ENCODE measurements at regions not wholly inside any gene's neighbourhood (a gene's known extent, or its start where the extent isn't known, plus 50 kb on each side); places are given as distances from the start of the nearest gene placed in this dataset.
A peak's percentile ranks its signal among the peaks of the same experiment; 100 is the strongest.

DNA sequence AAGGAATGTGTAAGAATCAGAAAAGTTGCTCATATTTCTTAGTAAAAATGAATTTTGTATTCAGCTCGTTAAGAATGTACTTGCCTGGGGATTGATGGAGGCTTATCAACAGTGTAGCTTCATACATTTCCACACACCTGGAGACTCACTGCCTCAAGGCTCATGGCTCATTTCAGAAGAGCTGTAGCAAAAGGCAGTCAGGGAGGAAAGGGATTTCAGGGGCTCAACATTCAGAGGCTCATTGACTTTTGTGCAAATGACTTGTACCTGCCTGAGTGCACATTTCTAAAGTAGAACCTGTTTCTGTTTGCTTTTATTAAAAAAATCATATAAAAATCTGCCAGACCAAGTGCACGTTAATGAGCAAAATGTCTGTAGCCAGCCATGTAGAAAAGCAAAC lies 304.4 kb downstream of the KCNS3 start:
- no peaks in the 10 kb centered on the region for H3K4me1 Mint-ChIP-seq

DNA sequence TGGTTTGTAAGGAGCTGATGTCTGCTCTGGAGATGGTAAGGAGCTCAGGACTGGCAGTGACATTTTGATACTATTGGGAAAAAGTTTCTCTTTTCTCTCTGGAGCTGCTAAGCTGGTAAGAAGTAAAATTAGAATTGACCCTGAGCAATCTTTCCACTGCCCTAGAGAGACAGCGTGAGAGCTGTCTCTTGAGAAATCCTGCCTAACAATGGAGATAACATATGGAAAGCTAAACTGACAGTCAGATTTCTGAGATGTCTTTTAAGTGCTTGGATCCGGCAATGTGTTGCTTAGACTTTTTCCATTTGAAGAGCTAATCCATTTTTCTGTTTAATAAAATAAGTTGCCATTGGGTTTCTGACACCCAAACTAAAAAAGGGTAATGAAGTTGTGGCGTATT lies 302.4 kb downstream of the KCNS3 start:
- Mint-ChIP-seq H3K4me3 (no peak overlapping the region), H3K36me3 (no peaks in the 10 kb centered on the region), H3K4me1 (no peaks in the 10 kb centered on the region), H3K9me3 (no peaks in the 10 kb centered on the region), H3K27ac (no peak overlapping the region), H3K27me3 (peaks cover 10 to 28% (median 11%) of the 10 kb centered on the region in 5 donors)
- no peak for ATAC-seq
- no peak for DNase-seq
- POLR2A ChIA-PET: no interaction called here

More for the DNA sequence above, 304.4 kb downstream of the KCNS3 start:
- ATAC-seq (no peak), DNase-seq (no peak)
- peaks cover 10 to 37% (median 18%) of the 10 kb centered on the region in 5 donors for H3K27me3 Mint-ChIP-seq
- H3K36me3 Mint-ChIP-seq: no peaks in the 10 kb centered on the region
- POLR2A ChIA-PET: no interaction called here
- H3K27ac Mint-ChIP-seq: no peak overlapping the region
- no peaks in the 10 kb centered on the region for H3K9me3 Mint-ChIP-seq
- H3K4me3 Mint-ChIP-seq: no peak overlapping the region

DNA sequence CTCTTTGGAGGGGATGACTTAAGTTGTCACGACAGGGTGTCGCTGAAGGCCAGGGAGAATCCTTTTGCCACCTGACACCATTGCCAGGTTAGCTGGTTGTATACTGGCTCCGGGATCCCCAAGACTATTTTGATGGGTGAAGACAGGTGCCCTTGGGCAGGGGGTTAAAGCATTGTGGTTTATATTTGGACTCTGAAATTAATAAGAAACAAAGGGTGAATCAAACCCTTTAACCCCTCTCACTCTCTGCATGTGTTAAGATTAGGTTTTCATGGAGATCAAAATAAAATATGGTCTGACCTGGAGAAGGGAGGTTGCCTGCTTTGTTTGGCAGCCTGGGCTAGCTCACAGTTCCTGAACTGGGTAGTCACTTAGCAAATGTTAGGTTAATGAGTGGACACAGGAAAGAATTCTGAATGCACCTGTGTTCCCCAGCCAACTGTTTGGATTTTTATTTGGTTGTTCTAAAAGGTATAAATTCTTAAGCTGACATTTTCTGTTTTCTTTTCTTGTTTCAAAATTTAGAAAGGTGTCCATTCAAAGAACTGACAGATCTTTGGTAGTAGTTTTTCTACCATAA lies 301.7 kb downstream of the KCNS3 start:
- POLR2A ChIA-PET: no interaction called here
- no peak overlapping the region for H3K27ac Mint-ChIP-seq
- H3K27me3 Mint-ChIP-seq: peaks cover 4 to 20% (median 11%) of the 10 kb centered on the region in 5 donors
- no peak for ATAC-seq
- no peaks in the 10 kb centered on the region for H3K4me1 Mint-ChIP-seq
- no peak for DNase-seq
- H3K36me3 Mint-ChIP-seq: no peaks in the 10 kb centered on the region
- H3K9me3 Mint-ChIP-seq: no peaks in the 10 kb centered on the region
- no peak overlapping the region for H3K4me3 Mint-ChIP-seq

DNA sequence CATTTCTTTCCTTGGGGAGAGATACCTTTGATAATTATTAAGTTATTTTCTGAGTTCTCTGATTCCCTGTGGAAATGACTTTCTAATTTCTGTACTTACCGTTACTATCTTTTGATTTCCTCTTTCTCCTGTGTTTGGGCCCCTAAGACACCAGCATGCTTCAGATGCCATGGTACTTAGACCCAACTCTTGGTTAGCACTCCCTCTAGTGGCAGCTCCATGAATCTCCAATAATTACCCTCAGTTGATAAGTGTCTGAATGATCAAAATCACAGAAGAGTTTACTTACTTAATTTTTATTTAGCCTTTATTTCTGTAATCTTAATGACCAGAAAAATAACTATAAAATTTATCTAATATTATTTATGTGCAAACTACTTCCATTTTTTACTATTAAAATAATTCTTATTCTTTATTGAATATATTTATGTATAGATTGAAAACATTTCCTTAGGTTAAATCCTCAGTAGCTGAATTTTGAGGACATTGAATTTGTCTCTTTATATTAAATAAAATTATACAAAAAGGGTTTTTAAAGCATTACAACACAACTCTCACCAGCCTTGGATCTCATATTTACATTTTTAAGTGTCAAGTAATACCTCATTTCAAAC lies 300.4 kb downstream of the KCNS3 start:
- no peaks in the 10 kb centered on the region for H3K36me3 Mint-ChIP-seq
- POLR2A ChIA-PET: no interaction called here
- ATAC-seq (peak in 1 of 2 donors; percentile 35), DNase-seq (peak in 5 of 10 donors; percentile 6 to 20 (median 8))
- H3K27me3 Mint-ChIP-seq: peaks cover 0 to 10% (median 7%) of the 10 kb centered on the region in 5 donors
- no peaks in the 10 kb centered on the region for H3K9me3 Mint-ChIP-seq
- H3K4me1 Mint-ChIP-seq: no peaks in the 10 kb centered on the region
- H3K4me3 Mint-ChIP-seq: no peak overlapping the region
- H3K27ac Mint-ChIP-seq: no peak overlapping the region

DNA sequence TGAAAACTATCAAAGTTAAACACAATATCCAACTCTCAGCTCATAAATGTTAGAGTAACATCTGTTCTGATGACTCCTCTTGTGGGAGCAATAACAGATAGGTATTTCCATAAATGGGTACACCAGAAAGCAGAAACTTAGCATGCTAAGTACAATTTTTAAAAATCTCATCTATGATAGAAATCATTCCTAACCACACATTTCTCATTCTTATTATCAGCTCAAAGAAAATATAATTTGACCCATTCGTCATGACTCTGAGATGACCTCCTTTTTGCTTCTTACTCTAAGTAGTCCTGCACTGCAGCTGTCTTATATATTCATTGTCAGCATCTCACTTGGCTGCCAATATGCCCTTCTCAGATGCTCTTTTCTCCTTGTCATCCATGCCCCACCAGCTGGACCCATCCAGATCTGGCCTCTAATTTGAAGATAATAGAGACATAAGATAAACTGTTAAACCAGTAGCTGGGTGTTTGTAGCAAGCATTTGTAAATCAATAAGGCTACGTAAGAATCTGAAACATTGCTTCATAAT lies 298.3 kb downstream of the KCNS3 start:
- POLR2A ChIA-PET: no interaction called here
- H3K4me1 Mint-ChIP-seq: no peaks in the 10 kb centered on the region
- no peak for ATAC-seq
- no peak for DNase-seq
- peaks cover 0 to 6% (median 3%) of the 10 kb centered on the region in 5 donors for H3K27me3 Mint-ChIP-seq
- no peaks in the 10 kb centered on the region for H3K36me3 Mint-ChIP-seq
- no peaks in the 10 kb centered on the region for H3K9me3 Mint-ChIP-seq
- H3K4me3 Mint-ChIP-seq: no peak overlapping the region
- H3K27ac Mint-ChIP-seq: no peak overlapping the region

DNA sequence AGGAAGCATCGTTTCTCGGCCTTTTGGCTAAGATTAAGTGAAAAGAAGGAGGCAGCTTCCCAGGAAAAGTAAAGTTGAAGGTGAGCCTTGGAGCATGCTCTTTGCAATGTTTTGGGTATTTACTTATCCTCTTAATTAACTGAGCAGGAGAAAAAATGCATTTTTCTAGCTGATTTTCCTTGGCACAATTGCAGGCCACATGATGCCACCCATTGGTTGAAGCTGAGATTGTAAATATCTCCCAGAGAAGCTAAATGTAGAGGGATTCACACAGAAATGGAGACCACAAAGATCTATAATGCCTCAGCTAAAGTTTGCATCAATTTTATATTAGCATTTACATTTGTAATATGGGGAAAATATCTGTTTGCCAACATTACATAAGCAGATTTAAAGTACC lies 294.1 kb downstream of the KCNS3 start:
- Mint-ChIP-seq H3K27me3 (peaks cover 0 to 15% (median 3%) of the 10 kb centered on the region in 5 donors), H3K9me3 (no peaks in the 10 kb centered on the region), H3K36me3 (no peaks in the 10 kb centered on the region), H3K27ac (no peak overlapping the region), H3K4me3 (no peak overlapping the region), H3K4me1 (no peaks in the 10 kb centered on the region)
- ATAC-seq: no peak
- no peak for DNase-seq
- POLR2A ChIA-PET: no interaction called here

DNA sequence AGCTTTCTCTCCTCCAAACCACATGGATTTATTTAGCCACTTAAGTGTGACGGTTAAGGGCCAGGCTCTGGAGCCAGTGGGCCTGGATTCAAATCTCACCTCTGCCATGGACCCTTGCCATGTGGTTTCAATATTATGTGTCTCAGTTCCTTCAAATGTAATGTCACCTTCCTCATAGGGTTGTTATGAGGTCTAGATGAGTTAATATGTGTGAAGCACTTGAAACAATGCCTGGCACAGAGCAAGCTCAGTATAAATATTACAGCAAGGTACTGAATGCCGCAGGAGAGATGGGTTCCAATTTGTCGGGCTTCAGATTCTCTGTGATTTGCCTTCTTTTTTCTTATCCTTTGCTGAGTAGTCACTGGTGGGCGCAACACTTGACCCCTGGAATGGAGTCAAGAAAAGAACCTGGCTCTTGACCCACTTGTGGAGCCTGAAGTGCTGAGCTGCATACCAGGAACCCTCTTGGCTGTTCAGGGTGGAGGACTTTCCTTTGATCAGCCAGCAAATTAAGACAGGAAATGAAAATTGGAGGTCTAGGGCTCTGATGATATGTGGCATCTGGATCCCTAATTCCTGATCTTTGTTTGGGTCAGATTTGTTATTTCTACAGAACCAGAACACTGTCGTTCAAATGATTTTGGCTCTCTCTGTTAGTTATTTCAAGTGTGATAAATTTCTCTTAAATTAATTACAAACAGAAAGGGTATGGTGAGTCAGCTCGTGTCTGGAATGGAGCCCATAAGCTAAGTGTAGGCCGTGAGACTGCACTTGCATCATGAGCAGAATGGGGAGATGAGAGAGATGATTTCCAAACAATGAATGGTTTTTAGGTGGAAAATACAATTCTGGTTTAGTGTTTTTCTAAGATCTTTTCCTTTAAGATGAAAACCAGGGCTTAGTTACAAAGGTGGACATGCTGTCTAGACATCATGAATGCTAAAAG lies 293.0 kb downstream of the KCNS3 start:
- no peak for ATAC-seq
- Mint-ChIP-seq H3K27ac (no peak overlapping the region), H3K9me3 (no peaks in the 10 kb centered on the region), H3K36me3 (no peaks in the 10 kb centered on the region), H3K4me3 (no peak overlapping the region), H3K4me1 (no peaks in the 10 kb centered on the region), H3K27me3 (peaks cover 0 to 20% (median 8%) of the 10 kb centered on the region in 5 donors)
- POLR2A ChIA-PET: no interaction called here
- no peak for DNase-seq

DNA sequence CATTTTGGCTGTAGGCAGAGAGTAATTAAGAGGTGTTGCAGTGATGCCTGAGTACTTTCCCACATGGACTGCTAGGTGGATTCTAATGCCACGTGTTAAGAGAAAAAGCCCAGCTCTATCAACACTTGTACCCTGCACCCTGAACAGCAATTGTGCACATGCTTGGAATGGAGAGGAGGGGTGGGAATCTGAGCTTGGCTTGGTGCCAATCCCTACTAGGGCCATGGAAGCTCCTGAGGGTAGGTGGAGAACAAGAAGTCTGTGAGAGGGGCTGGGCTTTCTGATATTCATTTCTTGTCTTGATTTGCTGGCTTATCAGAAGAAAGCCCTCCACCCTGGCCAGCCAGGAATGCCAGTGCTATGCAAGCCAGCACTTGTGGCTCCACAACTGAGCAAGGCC lies 292.2 kb downstream of the KCNS3 start:
- Mint-ChIP-seq H3K36me3 (no peaks in the 10 kb centered on the region), H3K27me3 (peaks cover 1 to 26% (median 17%) of the 10 kb centered on the region in 5 donors), H3K27ac (no peak overlapping the region), H3K4me3 (no peak overlapping the region), H3K9me3 (peaks cover 0 to 2% (median 0%) of the 10 kb centered on the region in 9 donors), H3K4me1 (no peaks in the 10 kb centered on the region)
- POLR2A ChIA-PET: no interaction called here
- ATAC-seq (no peak), DNase-seq (no peak)

DNA sequence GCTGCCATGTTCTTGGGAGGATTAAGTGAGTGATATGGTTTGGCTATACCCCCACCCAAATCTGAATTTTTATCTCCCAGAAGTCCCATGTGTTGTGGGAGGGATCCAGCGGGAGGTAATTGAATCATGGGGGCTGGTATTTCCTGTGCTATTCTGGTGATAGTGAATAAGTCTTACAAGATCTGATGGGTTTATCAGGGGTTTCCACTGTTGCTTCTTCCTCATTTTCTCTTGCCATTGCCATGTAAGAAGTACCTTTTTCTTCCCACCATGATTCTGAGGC lies 291.4 kb downstream of the KCNS3 start:
- Mint-ChIP-seq H3K4me3 (no peak overlapping the region), H3K27ac (no peak overlapping the region), H3K4me1 (no peaks in the 10 kb centered on the region), H3K36me3 (no peaks in the 10 kb centered on the region), H3K9me3 (peaks cover 0 to 11% (median 0%) of the 10 kb centered on the region in 9 donors), H3K27me3 (peaks cover 1 to 34% (median 23%) of the 10 kb centered on the region in 5 donors)
- POLR2A ChIA-PET: no interaction called here
- ATAC-seq (no peak), DNase-seq (no peak)

DNA sequence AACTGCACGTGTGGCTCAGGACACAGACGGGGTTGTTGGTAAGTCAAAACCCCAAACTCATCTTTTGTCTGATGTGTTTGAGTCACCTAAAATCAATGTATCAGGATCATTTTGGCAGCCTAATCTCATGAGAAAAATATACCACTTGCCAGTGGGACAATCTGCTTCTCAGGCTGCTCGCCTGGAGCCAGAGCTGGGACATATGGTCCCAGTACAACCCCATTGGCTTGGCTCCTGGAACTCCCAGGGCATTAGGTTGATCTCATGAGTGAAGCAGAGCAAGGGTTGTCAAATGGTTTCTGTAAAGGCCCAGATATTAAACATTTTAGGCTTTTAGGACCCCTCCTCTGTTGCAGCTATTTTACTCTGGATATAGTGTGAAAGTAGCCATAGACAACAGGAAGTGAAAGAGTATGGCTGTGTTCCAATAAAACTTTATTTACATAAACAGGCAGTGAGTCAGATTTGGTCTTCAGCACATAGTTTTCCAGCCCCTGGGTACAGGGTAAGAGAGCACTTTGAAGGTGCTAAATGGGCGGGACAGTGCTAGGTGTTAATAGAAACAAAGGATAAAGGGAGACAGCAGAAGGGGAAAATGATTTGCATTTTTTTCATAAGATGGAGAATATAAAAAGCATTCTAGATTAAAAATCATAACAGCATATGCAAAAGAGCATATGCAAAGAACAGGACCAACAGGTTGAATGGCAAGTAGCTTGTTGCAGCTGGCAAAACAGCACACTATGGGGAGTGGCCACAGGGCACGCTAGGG lies 290.8 kb downstream of the KCNS3 start:
- no peak overlapping the region for H3K27ac Mint-ChIP-seq
- H3K9me3 Mint-ChIP-seq: peaks cover 0 to 12% (median 0%) of the 10 kb centered on the region in 9 donors
- H3K4me3 Mint-ChIP-seq: no peak overlapping the region
- DNase-seq (no peak), ATAC-seq (no peak)
- no peaks in the 10 kb centered on the region for H3K4me1 Mint-ChIP-seq
- H3K36me3 Mint-ChIP-seq: no peaks in the 10 kb centered on the region
- POLR2A ChIA-PET: no interaction called here
- peaks cover 2 to 36% (median 23%) of the 10 kb centered on the region in 5 donors for H3K27me3 Mint-ChIP-seq

DNA sequence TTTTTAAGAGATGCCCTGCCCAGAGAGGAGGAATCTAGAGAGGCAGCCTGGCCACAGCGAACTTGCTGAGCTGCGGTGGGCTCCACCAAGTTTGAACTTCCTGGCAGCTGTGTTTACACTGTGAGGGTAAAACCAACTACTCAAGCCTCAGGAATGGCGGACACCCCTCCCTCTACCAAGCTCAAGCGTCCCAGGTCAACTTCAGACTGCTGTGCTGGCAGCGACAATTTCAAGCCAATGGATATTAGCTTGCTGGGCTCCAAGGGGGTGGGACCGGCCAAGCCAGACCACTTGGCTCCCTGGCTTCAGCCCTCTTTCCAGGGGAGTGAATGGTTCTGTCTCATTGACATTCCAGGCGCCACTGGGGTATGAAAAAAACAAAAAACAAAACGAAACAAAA lies 289.4 kb downstream of the KCNS3 start:
- no peak for ATAC-seq
- Mint-ChIP-seq H3K36me3 (no peaks in the 10 kb centered on the region), H3K4me3 (no peak overlapping the region), H3K9me3 (peaks cover 0 to 12% (median 0%) of the 10 kb centered on the region in 9 donors), H3K27me3 (peaks cover 5 to 42% (median 24%) of the 10 kb centered on the region in 5 donors), H3K27ac (no peak overlapping the region), H3K4me1 (no peaks in the 10 kb centered on the region)
- POLR2A ChIA-PET: no interaction called here
- no peak for DNase-seq

DNA sequence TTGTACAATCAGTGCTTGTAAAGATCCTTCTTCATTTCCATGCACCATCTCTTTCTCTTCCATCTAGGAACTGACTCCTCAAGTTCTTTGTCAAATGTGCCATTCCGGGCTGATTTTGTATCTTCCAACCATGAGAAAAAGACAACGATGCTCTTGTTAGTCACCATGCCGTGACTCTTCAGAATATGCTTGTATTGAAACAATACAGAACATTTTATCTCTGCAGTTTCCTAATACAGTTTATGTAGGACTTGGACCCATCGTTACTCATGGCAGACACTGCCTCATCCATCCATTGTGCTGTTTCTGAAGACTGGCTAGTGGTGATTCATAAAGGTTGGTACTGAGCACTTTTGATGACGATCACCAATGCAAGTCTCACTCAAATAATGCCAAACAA lies 283.2 kb downstream of the KCNS3 start:
- no peak for DNase-seq
- Mint-ChIP-seq H3K4me3 (no peak overlapping the region), H3K36me3 (no peaks in the 10 kb centered on the region), H3K27ac (no peak overlapping the region), H3K4me1 (no peaks in the 10 kb centered on the region), H3K9me3 (peaks cover 0 to 12% (median 0%) of the 10 kb centered on the region in 9 donors), H3K27me3 (peaks cover 6 to 30% (median 6%) of the 10 kb centered on the region in 5 donors)
- no peak for ATAC-seq
- POLR2A ChIA-PET: no interaction called here

All from naive thymus-derived CD8-positive, alpha-beta T cell (primary cell).